Spleen (tissue), 11 donors: ENCODE measurements at regions not wholly inside any gene's neighbourhood (a gene's known extent, or its start where the extent isn't known, plus 50 kb on each side); places are given as distances from the start of the nearest gene placed in this dataset.

Source experiments
- DNase-seq: peaks from one replicate; pipeline ENCODE4 v3.0.0-alpha.2; 2020
- H3K27ac ChIP-seq, 8 donors: fragments of 200-600 bp; sonication (generic) in 7 of 8; 1 replicate in 4 of 8; 2 replicates in 4 of 8; pipeline versions ENCODE4 v1.5.0 to v1.8.0; 2016 to 2021; ENCODE audit warnings: inconsistent platforms in 4 of 8, mild to moderate bottlenecking in 4 of 8, moderate library complexity in 1 of 8
- H3K27me3 ChIP-seq, 7 donors: fragments of 200-600 bp; sonication (generic) in 6 of 7; replicated peaks in 1 of 7; 1 replicate in 4 of 7; 2 replicates in 3 of 7; pipeline versions ENCODE4 v1.5.0 to v1.8.0; 2016 to 2021; ENCODE audit warnings: inconsistent platforms in 3 of 7, mild to moderate bottlenecking in 1 of 7
- H3K36me3 ChIP-seq, 6 donors: fragments of 200-600 bp; sonication (generic) in 5 of 6; 1 replicate in 4 of 6; 2 replicates in 2 of 6; pipeline versions ENCODE4 v1.5.0 to v1.8.0; 2016 to 2021; ENCODE audit warnings: inconsistent platforms in 2 of 6
- H3K4me1 ChIP-seq, 6 donors: fragments of 200-600 bp; sonication (generic) in 5 of 6; 1 replicate in 3 of 6; 2 replicates in 3 of 6; pipeline versions ENCODE4 v1.5.0 to v1.8.0; 2016 to 2021; ENCODE audit warnings: inconsistent platforms in 3 of 6
- H3K4me3 ChIP-seq, 8 donors: fragments of 200-600 bp; sonication (generic) in 7 of 8; 1 replicate in 4 of 8; 2 replicates in 4 of 8; pipeline versions ENCODE4 v1.5.0 to v1.8.0; 2016 to 2021; ENCODE audit warnings: inconsistent platforms in 4 of 8, mild to moderate bottlenecking in 4 of 8, moderate library complexity in 2 of 8
- H3K9me3 ChIP-seq, 8 donors: fragments of 200-600 bp; sonication (generic) in 7 of 8; 1 replicate in 4 of 8; 2 replicates in 4 of 8; pipeline versions ENCODE4 v1.5.0 to v1.8.0; 2016 to 2021; ENCODE audit warnings: inconsistent platforms in 4 of 8
- POLR2A ChIP-seq, 3 donors: fragments of 450-650 bp; IDR thresholded peaks; one replicate each; pipeline ENCODE4 v1.5.1; 2017; ENCODE audit warnings: antibody characterized with exemption in 3 of 3, mild to moderate bottlenecking in 1 of 3
- POLR2AphosphoS5 ChIP-seq, 3 donors: sonication (generic); formaldehyde crosslinking; IDR thresholded peaks; one replicate each; pipeline ENCODE4 v1.5.1; 2017; ENCODE audit warnings: antibody characterized with exemption in 3 of 3
- WGBS, 5 donors: extraction: QIAGEN DNeasy Blood & Tissue Kit in 3 of 5; methylation state at CpG; one replicate each; pipeline versions ENCODE4 v1.1.5 to v1.1.7; 2013 to 2018; 5-methylcytosine and 5-hydroxymethylcytosine counted together
- intact Hi-C: fragments of 100-400 bp; cut with DNase I; formaldehyde crosslinking; loops from one replicate; pipeline ENCODE4 v1.15.0; 2023; ENCODE audit warnings: low total_unique reads
- TF ChIP-seq, protein P1 (sequence below), 11 experiments: fragments of 200-600 bp in 7 of 11; fragments of 450-650 bp in 4 of 11; sonication (generic) in 4 of 11; IDR thresholded peaks in 8 of 11; conservative IDR thresholded peaks in 3 of 11; 1 replicate in 7 of 11; 2 replicates in 4 of 11; pipeline versions ENCODE4 v1.4.0 to v1.8.0; 2016 to 2021; ENCODE audit warnings: antibody characterized with exemption in 11 of 11, inconsistent platforms in 4 of 11, mild to moderate bottlenecking in 1 of 11
- donor health status: healthy with polysubstance abuse.
- donor health status: DM: no; HTN: no; CAD: no; lungs with moderate emphysema.
- donor health status: DM: no; HTN: no; CAD: no.
- donor health status: Bipolar disorder and iron deficiency.
- donor health status: healthy.
- donor health status: DM: no; HTN: no; CAD: no.
- donor health status: DM: yes; HTN: yes; CAD: no.

DNA sequence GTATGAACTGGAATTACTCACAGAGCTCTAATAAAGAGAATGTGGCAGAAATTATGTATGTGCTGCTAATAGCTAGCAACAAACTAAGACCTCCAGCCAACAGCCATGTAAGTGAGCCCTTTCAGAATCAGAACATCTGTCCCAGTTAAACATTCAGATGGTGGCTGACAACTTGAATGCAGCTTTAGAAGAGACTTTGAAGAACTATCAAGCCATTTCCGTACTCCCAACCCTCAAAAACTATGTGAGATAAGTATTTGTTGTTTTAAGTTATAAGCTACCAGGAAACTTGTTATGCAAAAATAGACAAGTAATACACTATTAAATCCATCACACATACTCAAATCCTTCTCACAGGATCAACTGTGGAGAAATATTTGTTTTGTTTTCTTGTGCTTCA is 205.2 kb upstream of the EDIL3 start:
- Histone ChIP-seq H3K4me3 (no peak overlapping the region), H3K27me3 (no peaks in the 10 kb centered on the region), H3K4me1 (no peaks in the 10 kb centered on the region), H3K27ac (no peak overlapping the region), H3K36me3 (no peaks in the 10 kb centered on the region), H3K9me3 (no peaks in the 10 kb centered on the region)
- 67 to 88% (median 75%) methylated on average over 1 of the region's 1 CpG for WGBS, 5 donors
- no peak for DNase-seq
- intact Hi-C loops, result no loop called here
- TF ChIP-seq POLR2AphosphoS5 (IDR thresholded peaks at IDR 0.05) (no peak), POLR2A (IDR thresholded peaks at IDR 0.05) (no peak)
- TF ChIP-seq, protein P1, sequence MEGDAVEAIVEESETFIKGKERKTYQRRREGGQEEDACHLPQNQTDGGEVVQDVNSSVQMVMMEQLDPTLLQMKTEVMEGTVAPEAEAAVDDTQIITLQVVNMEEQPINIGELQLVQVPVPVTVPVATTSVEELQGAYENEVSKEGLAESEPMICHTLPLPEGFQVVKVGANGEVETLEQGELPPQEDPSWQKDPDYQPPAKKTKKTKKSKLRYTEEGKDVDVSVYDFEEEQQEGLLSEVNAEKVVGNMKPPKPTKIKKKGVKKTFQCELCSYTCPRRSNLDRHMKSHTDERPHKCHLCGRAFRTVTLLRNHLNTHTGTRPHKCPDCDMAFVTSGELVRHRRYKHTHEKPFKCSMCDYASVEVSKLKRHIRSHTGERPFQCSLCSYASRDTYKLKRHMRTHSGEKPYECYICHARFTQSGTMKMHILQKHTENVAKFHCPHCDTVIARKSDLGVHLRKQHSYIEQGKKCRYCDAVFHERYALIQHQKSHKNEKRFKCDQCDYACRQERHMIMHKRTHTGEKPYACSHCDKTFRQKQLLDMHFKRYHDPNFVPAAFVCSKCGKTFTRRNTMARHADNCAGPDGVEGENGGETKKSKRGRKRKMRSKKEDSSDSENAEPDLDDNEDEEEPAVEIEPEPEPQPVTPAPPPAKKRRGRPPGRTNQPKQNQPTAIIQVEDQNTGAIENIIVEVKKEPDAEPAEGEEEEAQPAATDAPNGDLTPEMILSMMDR (IDR thresholded peaks at IDR 0.05 in 8 of 11, conservative IDR thresholded peaks at IDR 0.05 in 3 of 11), result no peak

DNA sequence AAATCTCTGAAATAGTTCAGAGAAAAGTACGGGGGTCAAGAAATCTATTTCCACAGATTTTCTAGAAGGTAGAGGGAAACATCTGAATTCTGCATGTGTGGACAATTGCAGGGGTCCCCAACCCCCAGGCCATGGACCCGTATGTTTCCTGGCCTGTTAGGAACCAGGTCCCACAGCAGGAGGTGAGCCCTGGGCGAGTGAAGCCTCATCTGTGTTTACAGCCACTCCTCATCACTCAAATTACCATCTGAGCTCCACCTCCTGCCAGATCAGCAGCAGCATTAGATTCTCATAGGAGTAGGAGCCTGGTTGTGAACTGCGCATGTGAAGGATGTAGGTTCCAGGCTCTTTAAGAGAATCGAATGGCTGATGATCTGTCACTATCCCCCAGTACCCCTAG is 200.5 kb upstream of the EDIL3 start:
- intact Hi-C loops, result no loop called here
- no peak overlapping the region for H3K27ac ChIP-seq
- H3K4me1 ChIP-seq, result no peaks in the 10 kb centered on the region
- TF ChIP-seq POLR2A (IDR thresholded peaks at IDR 0.05) (no peak), POLR2AphosphoS5 (IDR thresholded peaks at IDR 0.05) (no peak)
- TF ChIP-seq, protein P1 (IDR thresholded peaks at IDR 0.05 in 8 of 11, conservative IDR thresholded peaks at IDR 0.05 in 3 of 11), result no peak
- H3K4me3 ChIP-seq, result no peak overlapping the region
- H3K27me3 ChIP-seq, result no peaks in the 10 kb centered on the region
- WGBS, 5 donors, result 79 to 81% (median 80%) methylated on average over 5 of the region's 5 CpGs
- H3K36me3 ChIP-seq, result no peaks in the 10 kb centered on the region
- H3K9me3 ChIP-seq, result peaks cover 0 to 9% (median 0%) of the 10 kb centered on the region in 8 donors
- no peak for DNase-seq

DNA sequence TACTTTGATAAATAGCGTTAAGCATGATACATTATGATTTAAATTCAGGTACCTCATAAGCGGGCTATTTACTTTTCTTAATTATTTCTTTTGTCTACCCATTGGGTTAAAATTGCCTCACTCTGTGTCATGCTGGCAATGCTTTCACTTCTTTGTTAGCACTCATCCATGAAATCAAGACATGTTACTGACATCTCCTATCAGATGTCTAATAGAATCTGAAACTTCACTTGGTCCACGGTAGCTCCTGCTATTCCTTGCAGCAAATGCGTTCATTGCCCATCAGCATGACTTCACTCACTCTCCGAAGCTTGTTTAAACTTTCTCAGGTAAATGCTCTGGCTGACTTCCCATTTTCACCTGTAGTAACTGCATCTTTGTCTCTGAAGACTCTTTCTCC is 193.5 kb upstream of the EDIL3 start:
- intact Hi-C loops, result no loop called here
- H3K9me3 ChIP-seq, result peaks cover 0 to 1% (median 0%) of the 10 kb centered on the region in 8 donors
- H3K4me3 ChIP-seq, result no peak overlapping the region
- DNase-seq, result no peak
- no peak for TF ChIP-seq POLR2AphosphoS5 (IDR thresholded peaks at IDR 0.05)
- TF ChIP-seq POLR2A (IDR thresholded peaks at IDR 0.05), result no peak
- TF ChIP-seq, protein P1 (IDR thresholded peaks at IDR 0.05 in 8 of 11, conservative IDR thresholded peaks at IDR 0.05 in 3 of 11), result no peak
- no peak overlapping the region for H3K27ac ChIP-seq
- H3K4me1 ChIP-seq, result no peaks in the 10 kb centered on the region
- H3K36me3 ChIP-seq, result no peaks in the 10 kb centered on the region
- 89 to 94% (median 93%) methylated on average over 5 of the region's 5 CpGs for WGBS, 5 donors
- H3K27me3 ChIP-seq, result no peaks in the 10 kb centered on the region

DNA sequence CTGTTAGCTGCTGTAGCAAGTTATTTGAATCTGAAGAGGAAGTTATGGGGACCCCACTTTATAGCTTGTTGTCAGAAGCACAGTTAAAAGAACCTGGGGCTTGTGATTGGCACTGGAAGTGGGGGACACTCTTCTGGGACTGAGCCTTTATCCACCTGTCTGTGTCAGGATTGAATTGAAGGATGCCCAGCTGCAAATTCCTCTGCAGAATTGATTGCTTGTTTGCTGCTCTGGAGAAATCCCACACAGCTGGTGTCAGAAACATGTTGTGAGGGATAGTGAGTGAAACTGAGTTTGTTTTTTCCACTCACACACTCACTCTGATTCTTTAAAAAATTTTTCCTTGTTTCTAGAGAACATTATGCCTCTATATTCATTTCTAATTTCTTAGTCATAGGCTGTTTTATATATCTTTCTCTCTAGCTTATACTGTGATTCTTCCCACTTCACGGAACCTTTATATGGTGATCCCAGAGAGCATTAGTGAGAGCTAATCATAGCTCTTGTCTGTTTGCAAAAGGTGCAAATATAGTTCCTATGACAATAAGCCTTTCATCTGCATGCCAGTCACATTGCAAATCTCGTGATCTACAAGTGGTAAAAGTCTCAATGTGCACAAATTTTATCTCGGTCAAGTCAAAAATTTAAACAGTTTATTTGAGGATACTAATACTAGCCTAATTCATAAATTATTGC is 188.5 kb upstream of the EDIL3 start:
- intact Hi-C loops, result no loop called here
- H3K9me3 ChIP-seq, result no peaks in the 10 kb centered on the region
- no peak for DNase-seq
- TF ChIP-seq POLR2A (IDR thresholded peaks at IDR 0.05), result no peak
- no peak for TF ChIP-seq POLR2AphosphoS5 (IDR thresholded peaks at IDR 0.05)
- TF ChIP-seq, protein P1 (IDR thresholded peaks at IDR 0.05 in 8 of 11, conservative IDR thresholded peaks at IDR 0.05 in 3 of 11), result no peak
- H3K27me3 ChIP-seq, result no peaks in the 10 kb centered on the region
- no peaks in the 10 kb centered on the region for H3K36me3 ChIP-seq
- no peaks in the 10 kb centered on the region for H3K4me1 ChIP-seq
- no peak overlapping the region for H3K4me3 ChIP-seq
- H3K27ac ChIP-seq, result no peak overlapping the region
- WGBS, 5 donors, result 82 to 90% (median 84%) methylated on average over 3 of the region's 3 CpGs
